Activated CD4-positive, alpha-beta T cell treated with anti-CD3 and anti-CD28 coated beads, Interleukin-2, amount 50 U/mL, for 16 hours (primary cell): ENCODE measurements at regions not wholly inside any gene's neighbourhood (a gene's known extent, or its start where the extent isn't known, plus 50 kb on each side); places are given as distances from the start of the nearest gene placed in this dataset.

Source experiments
- DNase-seq: peaks from one replicate; pipeline ENCODE4 v3.0.0-alpha.2; 2020

- DNase-seq = no peak
Measured at GRCh38 chr2:198698230-198698629, 759.5 kb downstream of the SATB2 start.

GRCh38 chr2:198697794-198698193 lies 759.9 kb downstream of the SATB2 start:
- DNase-seq = no peak

- DNase-seq = no peak
Measured at GRCh38 chr2:198697218-198697617, 760.5 kb downstream of the SATB2 start.

DNA sequence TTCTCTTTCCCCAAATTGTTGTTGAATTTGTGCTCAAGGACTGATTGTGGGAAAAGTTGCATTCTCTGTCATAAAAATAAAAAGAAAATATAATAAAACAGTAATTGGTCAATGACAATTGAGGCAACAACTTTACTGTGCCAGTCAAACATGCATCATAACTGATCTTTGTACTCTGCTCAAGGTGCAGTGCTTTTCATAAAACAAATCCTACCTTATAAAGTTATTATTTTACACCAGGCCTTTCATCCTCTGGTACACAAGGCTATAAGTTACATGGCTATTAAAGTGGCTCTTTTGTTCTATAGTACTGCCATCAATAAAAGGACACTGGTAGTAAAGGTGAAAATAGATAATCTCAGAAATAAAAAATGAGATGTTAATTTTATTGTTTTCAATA lies 761.9 kb downstream of the SATB2 start:
- DNase-seq = no peak

- no peak for DNase-seq
Measured at GRCh38 chr2:198692907-198693510, 764.7 kb downstream of the SATB2 start.

- DNase-seq = no peak
Measured at GRCh38 chr2:198691236-198691635, 766.5 kb downstream of the SATB2 start.

- DNase-seq = no peak
Measured at GRCh38 chr2:198664321-198664720, 793.4 kb downstream of the SATB2 start.

- DNase-seq = no peak
Measured at GRCh38 chr2:198662905-198663304, 794.8 kb downstream of the SATB2 start.

DNA sequence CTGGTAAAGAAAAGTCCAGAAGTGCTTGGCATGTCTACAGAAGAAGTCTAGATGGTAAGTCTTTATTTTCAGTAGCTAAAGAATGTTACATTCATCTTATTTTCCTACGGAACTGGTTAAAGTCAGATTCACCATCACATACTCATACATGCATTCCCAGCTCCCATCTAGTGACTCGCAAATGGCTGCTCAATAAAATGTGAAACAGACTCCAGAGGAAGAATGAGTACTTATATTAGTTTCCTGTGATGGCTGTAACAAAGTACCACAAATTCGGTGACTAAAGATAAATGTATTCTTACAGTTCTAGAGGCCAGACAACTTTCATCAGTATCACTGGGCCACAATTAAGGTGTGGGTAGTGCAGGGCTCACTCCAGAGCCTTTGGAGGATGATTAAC lies 797.2 kb downstream of the SATB2 start:
- DNase-seq = no peak

DNA sequence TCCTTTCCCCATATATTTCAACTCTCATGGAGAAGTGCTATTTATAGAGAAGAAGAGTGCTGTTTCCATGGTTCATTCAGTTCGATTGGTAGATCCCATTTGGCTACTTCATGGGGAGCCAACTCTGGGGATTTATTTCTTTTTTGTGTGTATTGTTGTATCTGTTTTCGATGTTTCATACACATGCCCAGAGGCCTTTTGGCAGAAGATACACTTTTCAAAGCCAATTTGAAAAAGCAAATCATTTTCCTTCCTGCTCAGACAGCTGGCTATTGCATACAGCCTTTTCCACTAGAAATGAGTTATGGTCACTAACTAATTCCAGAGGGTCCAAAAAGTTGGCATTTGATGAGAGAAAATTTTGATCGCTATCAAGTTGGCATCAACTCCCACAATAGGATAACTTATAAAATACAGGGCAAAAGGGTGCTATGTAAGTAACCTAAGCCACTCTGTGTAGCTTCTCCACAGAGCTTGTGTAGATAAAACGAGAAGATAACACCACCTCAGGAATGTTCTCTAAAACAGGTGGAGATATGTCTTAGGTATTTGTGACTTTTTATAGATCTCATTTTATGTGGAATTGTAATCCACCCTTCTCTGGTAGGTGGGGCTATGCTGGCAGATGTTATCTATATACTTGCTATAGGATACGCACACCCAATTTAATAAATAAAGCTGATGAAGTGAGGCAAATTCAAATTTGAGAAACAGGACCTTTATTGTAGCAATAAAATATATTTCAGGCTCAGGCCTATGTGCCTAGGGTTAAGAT lies 798.5 kb downstream of the SATB2 start:
- no peak for DNase-seq

DNA sequence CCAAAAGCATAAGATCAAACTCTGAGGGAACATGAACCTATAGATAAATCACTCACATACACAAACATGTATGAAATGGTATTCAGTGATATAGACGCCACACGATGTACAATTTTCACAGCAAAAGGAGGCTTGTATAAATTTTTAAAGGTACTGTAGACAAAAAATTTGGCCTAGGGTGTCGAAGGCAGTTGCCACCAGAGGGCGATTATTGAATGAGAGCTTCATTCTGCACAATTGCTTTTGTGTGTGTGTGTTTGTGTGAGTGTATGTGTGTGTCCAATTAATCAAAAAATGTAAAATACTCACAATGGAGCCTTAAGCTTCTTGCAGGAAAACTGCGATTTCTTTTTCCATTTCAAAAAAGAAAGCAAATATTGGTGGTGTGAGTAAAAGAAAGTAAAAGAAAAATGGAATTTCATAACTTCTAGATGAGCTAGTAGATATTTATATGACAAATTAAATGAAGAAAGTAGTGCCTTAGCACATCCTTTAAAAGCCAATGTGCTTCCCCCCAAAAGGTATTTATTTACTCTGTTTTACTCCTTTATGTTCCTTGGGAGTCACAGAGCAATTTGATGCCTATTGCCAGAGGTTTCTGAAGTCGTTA lies 800.1 kb downstream of the SATB2 start:
- DNase-seq = no peak

DNA sequence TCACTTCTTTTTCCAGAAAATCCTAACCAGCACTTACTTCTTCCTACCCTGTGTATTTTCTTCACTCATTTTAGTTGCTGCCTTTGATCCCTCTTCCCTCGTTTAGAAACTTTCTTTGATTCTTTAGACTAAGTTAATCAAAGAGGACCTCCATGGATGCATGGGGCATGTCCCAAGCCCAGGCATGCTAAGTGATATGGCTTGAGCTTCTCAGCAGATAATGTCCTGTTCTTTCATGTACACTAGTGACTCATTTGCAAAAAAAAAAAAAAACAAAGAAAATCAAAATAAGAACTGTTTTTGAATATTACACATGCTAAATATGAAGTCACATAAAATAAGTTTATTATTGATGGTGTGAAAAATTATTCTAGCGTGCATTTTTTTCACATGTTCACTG lies 800.9 kb downstream of the SATB2 start:
- no peak for DNase-seq

- no peak for DNase-seq
Measured at GRCh38 chr2:198654646-198655045, 803.1 kb downstream of the SATB2 start.

GRCh38 chr2:198653311-198653710 lies 804.4 kb downstream of the SATB2 start:
- no peak for DNase-seq

DNA sequence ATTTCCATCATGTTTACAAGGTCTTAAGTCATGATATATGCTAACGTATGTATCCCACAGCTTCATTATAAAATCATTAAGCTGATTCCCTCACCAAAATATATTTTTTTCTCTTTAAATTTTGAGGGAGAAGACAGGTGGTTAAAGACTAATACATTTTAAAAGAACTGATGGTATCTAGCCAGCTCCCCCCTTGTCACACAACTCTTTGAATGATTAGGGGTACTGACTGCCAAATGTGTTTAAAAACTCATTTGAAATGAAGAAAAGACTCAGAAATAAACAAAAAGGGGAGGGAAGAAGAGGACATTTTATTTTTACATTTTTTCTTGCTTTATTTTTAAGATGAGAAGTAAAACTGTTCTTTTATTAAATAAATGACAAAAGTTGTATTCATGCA lies 805.3 kb downstream of the SATB2 start:
- DNase-seq = no peak

DNA sequence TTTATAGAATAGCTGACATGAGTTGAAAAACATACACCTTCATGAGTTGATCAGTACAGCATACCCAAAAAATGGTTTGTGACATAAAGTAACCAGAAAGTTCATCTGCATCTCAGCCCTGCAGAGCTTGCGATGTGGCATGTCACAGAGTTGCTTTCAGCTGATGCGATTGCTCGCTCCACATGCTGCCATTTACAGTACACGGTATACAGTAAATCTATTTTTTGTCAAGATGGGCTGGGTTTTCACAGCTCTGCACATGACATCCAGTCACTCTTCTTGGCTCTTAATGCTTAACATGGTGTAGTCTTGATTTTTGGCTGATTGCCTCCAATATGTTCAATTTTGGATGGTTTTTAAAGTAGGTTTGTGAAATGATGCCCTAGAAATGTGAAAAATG lies 811.9 kb downstream of the SATB2 start:
- no peak for DNase-seq

DNA sequence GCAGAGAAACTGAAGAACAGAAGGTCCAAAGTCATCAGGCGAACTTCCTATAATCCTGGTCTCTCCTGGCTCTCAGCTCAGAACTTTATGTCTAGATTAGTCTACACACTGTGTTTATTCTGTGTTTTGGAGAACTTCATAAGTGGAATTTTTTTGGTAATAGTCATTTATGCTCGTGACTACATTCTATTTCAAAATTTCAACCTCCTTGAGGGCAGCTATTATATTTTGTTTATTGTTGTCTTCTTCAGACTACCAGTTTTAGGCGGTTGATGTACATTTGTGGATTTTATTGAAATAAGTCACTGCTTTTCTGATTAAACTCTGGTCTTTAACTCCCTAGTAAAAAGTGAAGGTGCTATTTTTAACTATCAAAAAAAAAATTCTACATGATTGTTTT lies 816.6 kb downstream of the SATB2 start:
- no peak for DNase-seq

DNA sequence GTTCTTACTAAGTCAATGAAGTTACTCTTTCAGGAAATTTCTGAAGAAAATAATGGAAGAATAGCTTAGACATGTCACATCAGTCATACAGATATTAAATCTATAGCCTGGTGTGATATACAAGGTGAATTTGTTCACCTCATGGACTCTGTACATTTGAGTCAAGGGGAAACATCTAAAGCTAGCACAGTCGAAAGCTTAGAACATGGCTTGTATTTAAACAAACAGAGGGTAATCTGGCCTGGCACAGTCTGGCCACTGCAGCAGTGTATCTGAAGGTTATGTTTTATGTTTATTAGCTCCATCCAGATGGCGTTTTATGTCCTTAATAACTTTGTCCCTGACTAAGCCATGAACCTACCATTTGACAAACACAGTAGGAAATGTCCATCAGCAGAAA lies 817.3 kb downstream of the SATB2 start:
- no peak for DNase-seq

- DNase-seq = no peak
Measured at GRCh38 chr2:198639580-198639979, 818.2 kb downstream of the SATB2 start.

GRCh38 chr2:198638577-198638976 lies 819.2 kb downstream of the SATB2 start:
- no peak for DNase-seq

GRCh38 chr2:198630384-198630783 lies 826.0 kb downstream of the PLCL1 start:
- DNase-seq = no peak

GRCh38 chr2:198628596-198628995 lies 824.2 kb downstream of the PLCL1 start:
- no peak for DNase-seq

- DNase-seq = no peak
Measured at GRCh38 chr2:198622986-198623730, 818.8 kb downstream of the PLCL1 start.

DNA sequence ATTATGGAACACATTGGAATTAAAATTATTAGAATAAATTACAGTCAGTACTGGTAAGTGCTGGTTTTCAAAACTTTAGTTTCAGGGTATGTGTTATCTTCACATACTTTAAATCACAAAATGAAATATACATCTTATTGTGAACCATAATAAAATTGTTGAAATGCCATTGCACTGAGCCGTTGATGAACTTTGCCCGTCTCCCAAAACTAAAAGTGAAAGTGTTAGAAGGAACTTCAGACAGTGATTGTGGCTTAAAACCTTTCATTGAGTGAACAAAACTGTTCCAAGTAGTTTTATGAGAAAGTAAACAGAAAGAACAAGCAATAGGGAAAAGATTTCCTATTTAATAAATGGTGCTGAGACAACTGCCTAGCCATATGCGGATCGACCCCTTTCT lies 811.6 kb downstream of the PLCL1 start:
- DNase-seq = no peak
